ENCODE measurements at regions not wholly inside any gene's neighbourhood (a gene's known extent, or its start where the extent isn't known, plus 50 kb on each side); places are given as distances from the start of the nearest gene placed in this dataset.

DNA sequence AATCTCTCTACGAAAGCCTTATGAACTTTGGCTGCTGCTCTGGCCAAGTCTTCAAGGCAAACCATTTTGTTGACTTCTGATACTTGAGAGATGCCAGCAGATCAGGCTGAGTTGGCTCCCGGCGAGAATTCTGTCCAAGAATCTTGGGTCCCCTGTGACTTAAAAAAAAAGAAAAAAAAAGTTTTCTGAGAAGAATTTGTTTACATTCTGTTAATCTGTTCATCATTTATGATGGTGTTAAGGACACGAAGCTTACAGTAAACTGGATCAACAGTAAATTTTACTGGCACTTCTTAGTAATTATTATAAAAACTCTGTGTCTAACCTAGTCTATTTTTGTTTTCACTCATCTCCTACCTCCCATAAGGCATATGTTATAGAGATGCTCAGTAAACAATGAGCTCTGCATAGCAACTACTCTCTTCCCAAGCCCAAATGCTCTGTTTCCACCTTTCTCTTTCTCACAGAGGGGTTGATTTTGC is 320.9 kb upstream of the RASGRP1 start:
- in situ Hi-C loops (cut with HindIII; ENCODE audit: low pct_unique_long_range_greater_than_20kb, low sequenced_read_pairs), result no loop called here
- no peak for TF ChIP-seq TCF7L2 (IDR thresholded peaks at IDR 0.05; ENCODE audit: low read depth, low read length)
- no peak for TF ChIP-seq SIN3A (IDR thresholded peaks at IDR 0.05; ENCODE audit: borderline replicate concordance, insufficient read depth, low read depth, low read length)
- TF ChIP-seq POLR2AphosphoS5 (IDR thresholded peaks at IDR 0.05; ENCODE audit: low read depth, low read length), result no peak
- TF ChIP-seq, protein P1, sequence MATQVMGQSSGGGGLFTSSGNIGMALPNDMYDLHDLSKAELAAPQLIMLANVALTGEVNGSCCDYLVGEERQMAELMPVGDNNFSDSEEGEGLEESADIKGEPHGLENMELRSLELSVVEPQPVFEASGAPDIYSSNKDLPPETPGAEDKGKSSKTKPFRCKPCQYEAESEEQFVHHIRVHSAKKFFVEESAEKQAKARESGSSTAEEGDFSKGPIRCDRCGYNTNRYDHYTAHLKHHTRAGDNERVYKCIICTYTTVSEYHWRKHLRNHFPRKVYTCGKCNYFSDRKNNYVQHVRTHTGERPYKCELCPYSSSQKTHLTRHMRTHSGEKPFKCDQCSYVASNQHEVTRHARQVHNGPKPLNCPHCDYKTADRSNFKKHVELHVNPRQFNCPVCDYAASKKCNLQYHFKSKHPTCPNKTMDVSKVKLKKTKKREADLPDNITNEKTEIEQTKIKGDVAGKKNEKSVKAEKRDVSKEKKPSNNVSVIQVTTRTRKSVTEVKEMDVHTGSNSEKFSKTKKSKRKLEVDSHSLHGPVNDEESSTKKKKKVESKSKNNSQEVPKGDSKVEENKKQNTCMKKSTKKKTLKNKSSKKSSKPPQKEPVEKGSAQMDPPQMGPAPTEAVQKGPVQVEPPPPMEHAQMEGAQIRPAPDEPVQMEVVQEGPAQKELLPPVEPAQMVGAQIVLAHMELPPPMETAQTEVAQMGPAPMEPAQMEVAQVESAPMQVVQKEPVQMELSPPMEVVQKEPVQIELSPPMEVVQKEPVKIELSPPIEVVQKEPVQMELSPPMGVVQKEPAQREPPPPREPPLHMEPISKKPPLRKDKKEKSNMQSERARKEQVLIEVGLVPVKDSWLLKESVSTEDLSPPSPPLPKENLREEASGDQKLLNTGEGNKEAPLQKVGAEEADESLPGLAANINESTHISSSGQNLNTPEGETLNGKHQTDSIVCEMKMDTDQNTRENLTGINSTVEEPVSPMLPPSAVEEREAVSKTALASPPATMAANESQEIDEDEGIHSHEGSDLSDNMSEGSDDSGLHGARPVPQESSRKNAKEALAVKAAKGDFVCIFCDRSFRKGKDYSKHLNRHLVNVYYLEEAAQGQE (IDR thresholded peaks at IDR 0.05; ENCODE audit: insufficient read depth in 1 of 2, low read depth in 2 of 2, low read length in 1 of 2), result no peak
- TF ChIP-seq, protein P2, sequence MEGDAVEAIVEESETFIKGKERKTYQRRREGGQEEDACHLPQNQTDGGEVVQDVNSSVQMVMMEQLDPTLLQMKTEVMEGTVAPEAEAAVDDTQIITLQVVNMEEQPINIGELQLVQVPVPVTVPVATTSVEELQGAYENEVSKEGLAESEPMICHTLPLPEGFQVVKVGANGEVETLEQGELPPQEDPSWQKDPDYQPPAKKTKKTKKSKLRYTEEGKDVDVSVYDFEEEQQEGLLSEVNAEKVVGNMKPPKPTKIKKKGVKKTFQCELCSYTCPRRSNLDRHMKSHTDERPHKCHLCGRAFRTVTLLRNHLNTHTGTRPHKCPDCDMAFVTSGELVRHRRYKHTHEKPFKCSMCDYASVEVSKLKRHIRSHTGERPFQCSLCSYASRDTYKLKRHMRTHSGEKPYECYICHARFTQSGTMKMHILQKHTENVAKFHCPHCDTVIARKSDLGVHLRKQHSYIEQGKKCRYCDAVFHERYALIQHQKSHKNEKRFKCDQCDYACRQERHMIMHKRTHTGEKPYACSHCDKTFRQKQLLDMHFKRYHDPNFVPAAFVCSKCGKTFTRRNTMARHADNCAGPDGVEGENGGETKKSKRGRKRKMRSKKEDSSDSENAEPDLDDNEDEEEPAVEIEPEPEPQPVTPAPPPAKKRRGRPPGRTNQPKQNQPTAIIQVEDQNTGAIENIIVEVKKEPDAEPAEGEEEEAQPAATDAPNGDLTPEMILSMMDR (IDR thresholded peaks at IDR 0.05), result no peak

DNA sequence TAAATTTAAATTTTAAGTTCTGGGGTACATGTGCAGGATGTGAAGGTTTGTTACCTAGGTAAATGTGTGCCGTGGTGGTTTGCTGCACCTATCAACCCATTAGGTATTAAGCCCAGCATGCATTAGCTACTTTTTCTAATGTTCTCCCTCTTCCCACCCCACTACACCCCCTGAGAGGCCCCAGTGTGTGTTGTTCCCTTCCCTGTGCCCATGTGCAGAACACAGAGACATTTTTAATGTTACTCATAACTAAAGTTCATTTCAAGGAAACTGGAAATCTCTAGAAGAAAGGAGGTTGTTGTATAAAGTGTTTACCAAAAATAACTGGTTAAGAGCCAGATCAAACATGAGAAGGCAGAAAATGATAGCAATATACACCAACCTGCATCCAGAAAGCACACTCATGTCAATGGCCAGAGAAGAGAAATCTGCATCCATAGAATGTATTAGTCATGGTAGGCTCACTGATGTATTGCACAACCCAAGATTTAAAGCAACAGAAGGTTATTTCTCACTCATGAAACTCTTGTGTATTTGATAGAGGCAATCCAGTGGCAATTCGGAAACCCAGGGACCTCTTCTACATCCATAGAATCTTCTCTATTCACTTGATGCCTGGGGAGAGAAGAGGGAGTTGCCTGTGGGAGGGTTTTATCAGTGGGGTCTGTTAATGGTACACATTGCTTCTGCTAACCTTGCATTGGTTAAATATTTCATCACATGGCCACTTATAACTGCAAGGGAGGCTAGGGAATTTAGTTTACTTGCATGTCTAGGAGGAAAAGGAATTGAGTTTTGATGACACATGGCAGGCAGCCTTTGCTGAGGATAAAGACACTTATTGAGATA is 321.9 kb upstream of the RASGRP1 start:
- BruUV-seq (replicated peaks), result no TSS peak
- Histone ChIP-seq H3K9me3 (ENCODE audit: control insufficient read depth, insufficient read depth, low read depth, low read length) (no peaks in the 10 kb centered on the region), H3K4me3 (ENCODE audit: low read depth in 2 of 2, low read length in 2 of 2) (no peak overlapping the region), H3K36me3 (ENCODE audit: control insufficient read depth, insufficient read depth, low read length) (no peaks in the 10 kb centered on the region), H3K27me3 (ENCODE audit: control insufficient read depth, insufficient read depth, low read length) (no peaks in the 10 kb centered on the region), H3K4me1 (ENCODE audit: control insufficient read depth, insufficient read depth, low read length) (no peaks in the 10 kb centered on the region; the same call in 1 of the 2 replicates), H3K27ac (ENCODE audit: low read length) (no peak overlapping the region)
- TF ChIP-seq, protein P2 (IDR thresholded peaks at IDR 0.05), result no peak
- TF ChIP-seq TCF7L2 (IDR thresholded peaks at IDR 0.05; ENCODE audit: low read depth, low read length) (no peak), SIN3A (IDR thresholded peaks at IDR 0.05; ENCODE audit: borderline replicate concordance, insufficient read depth, low read depth, low read length) (no peak), POLR2AphosphoS5 (IDR thresholded peaks at IDR 0.05; ENCODE audit: low read depth, low read length) (no peak)
- TF ChIP-seq, protein P1 (IDR thresholded peaks at IDR 0.05; ENCODE audit: insufficient read depth in 1 of 2, low read depth in 2 of 2, low read length in 1 of 2), result no peak
- no peak for ATAC-seq
- in situ Hi-C loops (cut with HindIII; ENCODE audit: low pct_unique_long_range_greater_than_20kb, low sequenced_read_pairs) (no loop called here), intact Hi-C loops (cut with micrococcal nuclease; ENCODE audit: unreplicated experiment) (no loop called here)
- CTCF ChIA-PET, result no interaction called here
- DNase-seq (ENCODE audit: low read depth, low spot score), result no peak
- POLR2A ChIA-PET, result no interaction called here

More for the DNA sequence above, 320.9 kb upstream of the RASGRP1 start:
- Histone ChIP-seq H3K36me3 (ENCODE audit: control insufficient read depth, insufficient read depth, low read length) (no peaks in the 10 kb centered on the region), H3K9me3 (ENCODE audit: control insufficient read depth, insufficient read depth, low read depth, low read length) (no peaks in the 10 kb centered on the region), H3K4me3 (ENCODE audit: low read depth in 2 of 2, low read length in 2 of 2) (no peak overlapping the region), H3K27me3 (ENCODE audit: control insufficient read depth, insufficient read depth, low read length) (no peaks in the 10 kb centered on the region), H3K4me1 (ENCODE audit: control insufficient read depth, insufficient read depth, low read length) (no peaks in the 10 kb centered on the region; the same call in 1 of the 2 replicates), H3K27ac (ENCODE audit: low read length) (no peak overlapping the region; the same call in 1 of the 2 replicates)
- no peak for ATAC-seq
- ChIA-PET CTCF (no interaction called here), POLR2A (no interaction called here)
- no peak for DNase-seq (ENCODE audit: low read depth, low spot score)
- BruUV-seq (replicated peaks), result no TSS peak
- intact Hi-C loops (cut with micrococcal nuclease; ENCODE audit: unreplicated experiment), result no loop called here

All from Panc1 (cell line).